NCI-H146 (cell line): ENCODE measurements at regions not wholly inside any gene's neighbourhood (a gene's known extent, or its start where the extent isn't known, plus 50 kb on each side); places are given as distances from the start of the nearest gene placed in this dataset.

Experiments
- DNase-seq: peaks from one replicate; lab custom pipeline; 2025; lab: John Stamatoyannopoulos, UW

GRCh38 chr7:116145245-116145852, 65.0 kb upstream of the TES start:
- DNase-seq = no peak

GRCh38 chr7:116148108-116148507, 62.2 kb upstream of the TES start:
- DNase-seq = no peak

GRCh38 chr7:116148626-116149025, 61.7 kb upstream of the TES start:
- DNase-seq = no peak

DNA sequence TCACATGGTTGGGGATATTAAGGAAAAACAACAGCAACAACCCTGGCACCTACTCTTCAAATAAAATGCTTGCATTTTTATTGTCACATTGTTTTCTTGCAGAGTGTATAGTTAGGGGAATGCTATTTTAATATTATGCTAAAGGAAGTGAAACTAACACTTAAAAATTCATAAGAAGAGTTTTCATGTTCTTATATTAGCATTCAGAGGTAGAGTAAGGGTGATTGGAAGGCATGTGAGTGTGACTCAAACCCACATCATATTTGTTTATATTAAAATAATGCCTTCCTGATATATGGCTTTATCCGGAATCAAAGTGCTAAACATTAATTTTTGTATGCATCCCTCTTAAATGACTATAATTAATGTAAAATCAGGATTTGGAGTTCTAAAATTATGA, 59.8 kb upstream of the TES start:
- DNase-seq = no peak

DNA sequence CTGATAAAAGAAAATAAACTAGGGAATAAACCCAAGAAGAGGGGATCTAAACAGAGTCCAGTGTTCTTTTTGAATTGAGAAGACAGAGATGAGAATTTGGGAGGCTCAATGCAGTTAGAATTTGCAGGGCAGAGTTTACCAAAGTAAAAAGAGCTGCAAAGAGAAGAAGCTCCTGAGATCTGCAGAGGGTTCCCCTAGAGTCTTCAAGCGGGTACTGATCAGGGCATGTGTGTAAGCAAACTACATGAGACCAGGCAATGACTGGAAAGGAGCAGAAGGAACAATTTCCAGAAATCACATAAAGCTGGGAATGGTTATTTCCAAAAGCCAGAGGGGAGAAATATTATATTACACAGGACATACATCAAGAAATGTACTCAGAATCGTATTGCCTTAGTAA, 58.1 kb upstream of the TES start:
- DNase-seq = no peak

- DNase-seq = no peak
Measured at GRCh38 chr7:116153050-116153449, 57.3 kb upstream of the TES start.

DNA sequence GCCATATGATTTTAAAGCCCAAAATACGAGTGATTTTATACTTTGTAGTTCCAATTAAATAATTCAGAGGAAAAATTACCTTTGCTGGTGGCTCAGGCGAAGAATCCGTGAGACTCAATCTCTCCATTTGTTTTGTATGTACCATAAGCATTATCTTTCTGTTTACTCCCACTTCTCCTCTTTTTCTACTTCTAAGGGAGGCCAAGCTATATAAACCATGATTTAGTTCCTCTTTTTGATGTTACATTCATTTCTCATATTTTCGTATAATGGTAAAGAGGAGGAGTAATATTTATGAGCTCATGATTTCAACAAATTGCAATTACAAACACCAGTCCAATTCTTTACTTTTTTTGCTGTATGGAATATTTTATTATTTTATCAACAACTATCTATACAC, 50.6 kb upstream of the TES start:
- no peak for DNase-seq
